ENCODE measurements at regions not wholly inside any gene's neighbourhood (a gene's known extent, or its start where the extent isn't known, plus 50 kb on each side); places are given as distances from the start of the nearest gene placed in this dataset.

GRCh38 chr10:88179831-88180230, 316.4 kb downstream of the PTEN start:
- DNase-seq = no peak

GRCh38 chr10:88181902-88182600, 318.6 kb downstream of the PTEN start:
- no peak for DNase-seq

DNA sequence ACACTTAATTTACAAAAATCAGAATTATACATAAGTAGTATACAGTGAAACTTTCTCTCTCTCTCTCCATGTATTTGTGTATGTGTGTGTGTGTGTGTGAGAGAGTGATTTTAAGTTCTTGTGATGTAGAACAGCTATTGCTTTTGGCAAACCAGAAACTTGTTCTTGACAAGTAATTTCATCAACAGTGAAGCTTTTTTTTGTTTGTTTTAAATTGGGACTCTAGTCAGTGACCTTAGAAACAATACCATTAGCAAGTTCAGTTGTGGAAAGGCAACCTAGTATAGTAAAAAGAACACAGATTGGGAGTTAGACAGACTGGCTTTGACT, 319.1 kb downstream of the PTEN start:
- no peak for DNase-seq

DNA sequence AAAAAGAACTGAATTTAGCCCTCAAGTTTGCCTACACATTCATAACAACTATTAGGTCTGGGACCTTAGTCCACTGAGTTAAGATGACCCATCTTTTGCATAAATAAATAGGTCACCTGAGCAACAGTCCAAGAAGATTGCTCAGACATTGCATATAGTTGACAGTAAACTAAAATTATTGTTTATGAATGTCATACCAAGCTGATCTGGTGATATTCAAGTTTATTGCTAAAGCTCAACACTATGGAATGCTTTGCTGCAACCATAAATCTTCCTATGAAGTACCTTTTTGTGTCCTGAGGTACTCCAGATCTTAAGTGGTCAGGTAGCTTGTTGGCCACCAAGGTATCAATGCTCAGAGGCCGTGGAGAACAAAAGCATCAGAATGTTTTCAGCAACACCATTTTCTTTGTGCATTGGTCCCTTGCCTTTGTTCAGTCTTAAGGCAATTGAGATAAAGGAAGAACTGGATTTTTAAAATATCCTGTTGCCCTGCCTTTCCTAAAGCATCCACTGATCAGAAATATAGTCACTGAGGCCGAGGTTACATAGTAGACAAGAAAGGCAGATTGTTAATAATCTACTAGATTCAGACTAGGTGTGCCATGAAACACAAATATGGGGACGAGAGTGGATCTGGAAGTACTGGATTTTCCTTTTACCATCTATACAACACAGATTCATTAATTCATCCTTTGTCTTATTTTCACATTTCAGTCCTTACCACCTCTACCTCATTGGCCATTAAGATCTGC, 321.3 kb downstream of the PTEN start:
- DNase-seq = no peak

GRCh38 chr10:88185830-88186229, 322.4 kb downstream of the PTEN start:
- DNase-seq = no peak

- no peak for DNase-seq
Measured at GRCh38 chr10:88186335-88186734, 322.9 kb downstream of the PTEN start.

- DNase-seq = no peak
Measured at GRCh38 chr10:88187472-88187871, 324.0 kb downstream of the PTEN start.

GRCh38 chr10:88190123-88190522, 326.7 kb downstream of the PTEN start:
- no peak for DNase-seq

DNA sequence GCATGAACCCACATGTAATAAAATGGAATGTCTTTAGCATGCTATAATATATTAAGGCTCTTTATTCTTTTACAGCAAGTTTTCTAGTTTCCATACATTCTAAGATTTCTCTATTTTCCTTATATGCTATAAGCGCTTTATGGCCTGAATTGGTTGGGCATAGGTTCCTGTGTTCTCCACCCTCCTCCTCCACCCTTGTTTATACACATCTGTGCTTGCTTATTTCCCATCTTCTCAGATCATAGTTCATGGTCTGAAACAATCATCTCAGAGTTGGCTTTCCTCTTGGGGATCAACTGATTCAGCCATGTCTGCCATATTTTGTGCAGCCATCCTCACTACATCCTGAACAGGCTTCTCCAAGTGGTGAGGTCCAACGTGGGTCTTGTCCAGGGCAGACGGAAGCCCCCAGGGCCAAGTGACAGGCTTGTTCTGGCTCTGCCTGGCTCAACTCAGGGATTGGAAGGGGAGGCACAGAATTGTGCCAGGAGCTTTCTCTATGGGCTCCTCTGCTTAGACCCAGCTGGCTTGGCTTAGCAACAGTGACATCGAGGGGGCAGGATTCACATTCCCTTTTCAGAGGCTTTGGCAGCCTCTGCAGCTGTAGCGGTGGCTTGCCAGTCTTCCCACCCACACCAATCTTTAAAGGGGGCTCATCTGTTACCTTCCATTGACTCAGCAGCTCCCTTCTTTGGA, 327.3 kb downstream of the PTEN start:
- no peak for DNase-seq

DNA sequence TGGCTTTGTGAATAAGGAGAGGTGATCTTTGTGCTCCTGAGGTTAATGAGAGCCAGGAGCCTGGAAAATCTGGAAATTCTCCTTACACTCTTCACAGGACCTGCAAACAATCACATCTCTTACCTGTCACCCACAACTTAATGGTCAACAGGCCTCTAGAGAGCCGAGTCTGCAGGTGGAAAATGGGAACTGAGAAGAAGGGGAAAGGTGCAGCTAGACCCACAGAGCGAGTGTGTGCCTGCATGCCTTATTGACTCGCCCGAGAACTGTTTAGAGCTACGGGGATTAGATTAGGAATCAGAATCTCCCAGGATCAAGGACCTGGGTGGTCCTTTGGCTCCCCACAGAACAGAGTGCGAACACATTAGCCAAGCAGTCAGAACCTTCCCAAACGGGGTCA, 329.6 kb downstream of the PTEN start:
- no peak for DNase-seq

- peak; percentile 28 for DNase-seq
Measured at GRCh38 chr10:88194041-88194887, 330.8 kb downstream of the PTEN start.

GRCh38 chr10:88194961-88195367, 331.5 kb downstream of the PTEN start:
- no peak for DNase-seq

- DNase-seq = no peak
Measured at GRCh38 chr10:88195841-88196240, 332.4 kb downstream of the PTEN start.

- DNase-seq = no peak
Measured at GRCh38 chr10:88196291-88196690, 332.9 kb downstream of the PTEN start.

GRCh38 chr10:88198023-88198422, 334.6 kb downstream of the PTEN start:
- DNase-seq = no peak

- no peak for DNase-seq
Measured at GRCh38 chr10:88200312-88201032, 337.0 kb downstream of the PTEN start.

DNA sequence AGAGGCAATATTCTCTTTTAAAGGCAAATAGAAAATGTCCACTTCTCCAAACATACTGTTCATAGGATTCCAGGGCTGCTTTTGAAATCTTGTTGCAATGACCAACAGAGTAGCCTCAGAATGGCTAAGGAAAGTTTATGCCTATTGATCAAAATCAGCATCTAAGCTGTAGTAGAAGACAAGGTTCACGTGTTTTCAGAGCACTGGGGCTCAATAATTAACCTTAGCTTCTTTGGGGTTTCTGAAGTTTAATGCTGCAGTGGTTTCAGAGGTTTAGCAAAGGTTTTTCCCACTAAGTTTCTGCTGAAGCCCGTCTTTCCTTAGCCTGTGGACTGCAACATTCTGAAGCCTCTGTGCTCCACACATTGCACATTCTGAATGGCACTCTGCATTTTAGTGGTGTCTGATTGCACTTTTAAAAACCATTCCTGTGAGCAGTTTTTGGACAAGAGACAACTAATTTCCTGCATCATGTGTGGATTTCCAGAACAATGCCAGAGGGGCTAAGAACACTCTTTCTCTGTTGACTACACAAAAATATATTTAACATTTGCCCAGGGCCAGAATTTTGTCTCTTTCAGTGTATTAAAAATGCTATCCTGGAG, 342.5 kb downstream of the PTEN start:
- DNase-seq = no peak

- no peak for DNase-seq
Measured at GRCh38 chr10:88207121-88207546, 343.7 kb downstream of the PTEN start.

- DNase-seq = no peak
Measured at GRCh38 chr10:88209231-88209630, 345.8 kb downstream of the PTEN start.

DNA sequence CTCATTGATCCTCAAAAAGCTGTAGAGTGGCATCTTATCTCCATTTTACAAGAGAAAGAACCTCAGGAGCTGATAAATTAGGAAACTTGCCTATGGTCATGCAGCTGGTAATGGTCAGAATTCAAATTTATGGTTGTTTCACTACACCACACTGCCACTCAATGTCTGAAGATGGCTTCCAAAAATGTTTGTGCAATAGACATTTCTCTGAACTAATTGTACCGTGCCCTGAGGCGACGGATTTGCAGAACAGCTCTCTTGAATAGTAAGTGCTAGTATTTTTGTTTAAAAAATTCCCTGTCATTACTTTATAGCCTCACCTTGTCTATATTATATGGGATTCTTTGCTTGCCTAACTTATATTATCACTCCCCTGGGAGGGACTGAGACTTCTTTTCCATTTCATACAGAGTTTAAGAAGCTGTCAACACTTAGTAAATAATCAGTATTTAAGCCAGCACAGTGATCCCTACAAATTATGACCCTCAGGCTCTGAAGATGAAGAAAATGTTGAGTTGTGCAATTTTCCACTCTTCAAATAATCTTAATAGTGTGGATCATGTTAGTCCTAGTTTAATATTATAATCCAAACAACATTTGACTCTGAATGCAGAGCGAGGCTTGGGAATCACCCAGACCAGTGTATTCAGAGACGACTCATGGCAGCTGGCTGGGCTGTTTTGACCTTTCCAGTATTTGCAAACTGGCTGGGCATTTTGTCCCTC, 346.6 kb downstream of the PTEN start:
- no peak for DNase-seq

- no peak for DNase-seq
Measured at GRCh38 chr10:88211230-88211629, 347.8 kb downstream of the PTEN start.

Data from activated naive CD4-positive, alpha-beta T cell treated with Interleukin-2 at 50 U/mL for 16 hours (primary cell).